HG03521 (cell line): ENCODE measurements at regions not wholly inside any gene's neighbourhood (a gene's known extent, or its start where the extent isn't known, plus 50 kb on each side); places are given as distances from the start of the nearest gene placed in this dataset.

ENCODE experiments used
- ATAC-seq: cut with Tn5 transposase; IDR thresholded peaks from one replicate; pipeline ENCODE4 v1.9.1; 2021; ENCODE audit warnings: mild to moderate bottlenecking, moderate library complexity; ENCODE audit not compliant: unreplicated experiment

DNA sequence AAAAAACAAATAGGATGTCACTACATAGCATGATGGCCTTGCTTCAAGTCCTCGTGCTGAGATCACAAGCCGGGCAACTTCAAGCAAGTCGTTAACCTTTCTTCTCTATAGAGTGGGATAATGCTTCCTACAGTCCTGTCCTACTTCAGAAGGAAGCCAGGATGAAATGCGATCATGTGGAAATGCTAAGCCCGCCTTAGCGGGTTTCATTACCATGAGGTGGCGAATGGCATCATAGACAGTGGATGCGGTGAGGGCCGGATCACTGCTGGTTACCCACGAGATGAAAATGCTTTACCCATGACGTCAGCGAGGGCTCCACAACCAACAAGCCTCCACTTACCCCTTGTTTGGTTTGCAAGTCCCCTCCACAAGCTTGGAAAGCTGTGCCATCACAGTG, 206.4 kb downstream of the TBXT start:
- no peak for ATAC-seq

DNA sequence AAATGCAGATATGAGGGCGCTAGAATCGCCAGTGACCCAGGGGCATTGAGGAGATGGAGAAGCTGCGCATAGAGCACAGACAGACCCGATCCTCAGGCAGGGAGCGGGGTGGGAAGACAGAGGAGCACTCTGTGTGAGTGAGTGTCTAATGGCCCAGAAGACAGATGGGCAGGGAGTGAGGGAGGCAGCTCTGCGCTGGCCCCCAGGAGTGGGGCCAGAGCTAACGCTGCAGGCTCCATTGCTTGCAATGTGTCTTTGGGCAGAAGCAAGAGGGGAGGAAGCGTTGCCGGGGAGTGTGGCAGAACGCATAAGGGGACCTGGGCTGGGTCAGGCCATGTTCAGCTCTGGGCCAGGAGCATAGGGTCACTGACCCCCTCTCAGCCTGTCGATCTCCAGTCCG, 207.0 kb downstream of the TBXT start:
- ATAC-seq, result no peak

DNA sequence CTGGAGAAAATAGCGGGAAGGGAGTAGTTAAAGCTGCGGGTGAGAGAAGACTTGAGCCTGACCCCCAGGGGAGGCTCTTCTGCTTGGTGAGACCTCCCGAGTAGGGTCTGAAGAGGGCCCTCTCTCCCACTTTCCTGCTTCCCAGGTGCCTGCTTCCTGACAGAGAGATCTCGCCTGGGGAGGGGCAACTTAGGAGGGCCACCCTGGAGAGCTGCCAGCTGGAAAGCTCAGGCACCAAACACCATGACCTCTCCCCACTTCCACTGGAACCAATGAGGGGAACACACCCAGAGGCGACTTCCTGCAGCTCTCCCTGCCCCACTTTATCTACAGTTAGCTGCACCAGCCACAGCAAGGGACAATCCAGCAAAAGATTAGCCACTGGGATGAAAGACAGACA, 208.0 kb downstream of the TBXT start:
- ATAC-seq, result no peak

DNA sequence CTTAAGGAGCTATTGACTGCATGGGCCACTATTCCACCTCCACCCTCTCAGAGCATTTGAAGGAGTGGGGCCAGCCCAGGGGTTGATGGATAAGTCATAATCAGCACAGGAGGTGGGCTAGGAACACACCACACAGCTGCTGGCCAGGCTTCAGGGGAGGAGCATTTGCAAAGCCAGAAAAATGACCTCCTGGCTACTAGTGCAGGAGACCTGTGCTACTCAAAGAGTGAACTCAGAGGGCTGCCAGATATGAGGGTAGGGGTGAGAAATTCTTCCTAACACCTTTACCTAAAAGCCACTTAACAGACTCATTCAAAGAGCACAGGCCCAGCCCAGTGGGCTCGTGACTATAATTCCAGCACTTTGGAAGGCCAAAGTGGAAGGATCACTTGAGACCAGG, 210.8 kb downstream of the TBXT start:
- no peak for ATAC-seq

DNA sequence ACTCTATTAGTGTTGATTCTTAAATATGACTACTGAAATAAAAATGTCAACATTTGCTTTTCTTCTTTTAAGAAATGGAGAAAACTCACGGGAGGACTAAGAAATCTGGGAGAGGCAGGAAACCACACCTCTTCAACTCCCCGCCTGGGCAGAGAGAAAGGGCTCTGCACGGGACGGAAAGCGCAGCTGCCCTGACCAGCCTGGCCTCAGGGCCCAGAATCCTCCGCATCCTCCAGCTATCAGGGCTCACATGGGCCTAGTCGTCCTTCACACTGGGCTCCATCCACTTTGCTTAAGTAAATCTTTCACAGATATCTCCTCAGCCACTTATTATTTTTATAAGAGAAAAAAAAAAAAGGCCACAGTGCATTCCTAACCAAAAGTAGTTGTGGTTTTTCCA, 215.1 kb downstream of the TBXT start:
- ATAC-seq, result no peak

DNA sequence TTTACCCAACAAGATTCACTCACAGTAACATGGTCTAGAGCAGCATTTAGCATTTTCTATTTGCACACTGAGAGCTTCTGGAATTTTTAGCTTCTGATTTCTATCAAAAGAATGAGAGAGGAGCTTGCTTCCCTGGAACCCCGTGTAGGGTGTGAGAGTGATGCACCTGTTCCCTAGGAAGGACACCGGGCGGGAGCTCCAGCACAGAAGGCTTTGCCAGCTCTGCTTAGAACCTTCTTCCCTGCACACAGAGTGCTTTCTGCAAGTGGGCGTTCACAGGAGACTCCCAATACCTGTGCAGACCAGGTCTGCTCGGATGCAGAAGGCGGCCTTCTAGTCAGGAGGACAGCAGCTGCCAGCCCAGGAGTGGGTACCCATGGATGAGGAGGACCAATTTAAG, 217.3 kb downstream of the TBXT start:
- ATAC-seq, result no peak

DNA sequence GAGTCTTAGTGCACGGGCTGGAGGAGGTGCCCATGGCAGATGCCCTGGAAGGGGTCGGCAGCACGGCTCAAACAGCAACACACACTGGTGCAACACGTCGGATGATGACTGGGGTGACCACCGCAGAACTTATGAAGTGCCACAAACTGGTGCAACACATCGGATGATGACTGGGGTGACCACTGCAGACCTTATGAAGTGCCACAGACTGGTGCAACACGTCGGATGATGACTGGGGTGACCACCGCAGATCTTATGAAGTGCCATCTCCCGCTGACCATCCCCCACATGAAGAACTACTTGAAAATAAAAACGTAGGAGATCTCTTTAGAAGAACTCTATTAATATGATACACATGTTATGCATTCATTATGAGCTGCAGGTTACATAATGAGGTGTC, 218.3 kb downstream of the TBXT start:
- ATAC-seq, result no peak

DNA sequence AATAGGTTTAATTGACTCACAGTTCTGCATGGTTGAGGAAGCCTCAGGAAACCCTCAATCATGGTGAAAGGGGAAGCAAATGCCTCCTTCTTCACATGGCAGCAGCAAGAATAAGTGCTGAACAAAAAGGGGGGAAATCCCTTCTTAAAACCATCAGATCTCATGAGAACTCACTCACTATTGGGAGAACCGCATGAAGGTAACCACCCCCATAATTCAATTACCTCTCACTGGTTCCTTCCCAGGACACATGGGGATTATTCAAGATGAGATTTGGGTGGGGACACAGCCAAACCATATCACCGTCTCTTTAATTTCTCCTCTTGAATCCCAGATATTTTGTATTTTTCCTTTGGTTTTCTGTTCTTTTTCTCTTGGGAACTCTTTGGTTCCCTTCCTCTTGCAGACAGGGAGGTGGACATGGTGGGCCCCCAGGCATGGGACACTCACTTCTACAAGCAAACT, 223.6 kb downstream of the TBXT start:
- ATAC-seq, result no peak

DNA sequence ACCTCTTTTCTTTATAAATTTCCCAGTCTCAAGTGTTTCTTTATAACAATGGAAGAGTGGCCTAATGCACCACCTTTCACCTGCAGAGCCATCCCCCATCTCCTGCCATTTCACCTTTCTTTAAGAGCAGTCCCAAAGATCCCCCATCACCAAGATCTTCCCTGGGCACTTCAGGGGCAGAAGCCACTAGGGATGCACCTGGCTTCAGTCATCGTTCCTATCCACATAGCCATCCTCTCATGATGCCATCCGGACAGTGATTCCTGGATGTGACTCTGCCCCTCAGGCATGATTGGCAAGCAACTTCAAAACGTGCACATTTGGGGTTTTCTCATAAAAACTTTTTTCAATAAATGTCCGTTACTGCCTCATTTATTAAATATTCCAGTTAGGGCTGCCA, 225.9 kb downstream of the TBXT start:
- no peak for ATAC-seq

DNA sequence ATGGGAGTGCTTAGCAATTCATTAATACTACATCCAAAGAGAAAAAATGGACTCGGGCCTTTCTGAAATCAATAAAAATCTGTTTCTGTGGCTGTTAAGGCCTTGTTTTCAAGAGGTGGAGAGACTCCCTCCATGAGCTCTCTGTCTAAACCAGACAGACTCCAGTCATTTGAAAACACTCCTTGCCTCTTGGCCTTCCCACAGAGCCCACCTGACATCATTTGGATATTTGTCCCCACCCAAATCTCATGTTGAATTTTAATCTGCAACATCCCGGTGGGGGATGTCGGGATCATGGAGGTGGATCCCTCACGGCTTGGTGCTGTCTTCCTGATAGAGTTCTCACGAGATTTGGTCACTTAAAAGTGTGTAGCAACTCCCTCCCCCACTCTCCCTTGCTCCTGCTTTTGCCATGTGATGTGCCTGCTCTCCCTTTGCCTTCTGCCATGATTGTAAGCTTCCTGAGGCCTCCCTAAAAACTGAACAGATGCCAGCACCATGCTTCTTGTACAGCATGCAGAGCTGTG, 226.3 kb downstream of the TBXT start:
- no peak for ATAC-seq

DNA sequence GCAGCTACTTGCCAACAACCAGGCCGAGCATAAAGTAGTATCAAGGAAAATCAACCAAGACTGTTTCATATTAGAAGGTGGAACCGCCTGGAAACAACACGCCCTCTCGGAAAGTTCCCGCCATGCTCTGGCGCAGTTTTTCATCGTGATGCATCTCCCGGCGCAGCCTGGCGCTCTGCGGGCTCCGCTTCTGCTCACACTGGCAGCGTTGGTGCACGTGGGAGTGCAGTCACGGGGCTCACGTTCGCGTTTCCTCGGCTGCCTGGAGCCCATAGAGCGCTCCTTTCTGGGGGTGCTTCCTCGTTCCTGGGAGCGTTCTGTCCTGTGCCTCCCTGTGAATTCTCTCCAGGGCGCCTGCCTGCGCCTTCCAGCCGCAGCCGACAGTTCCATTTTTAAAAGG, 227.3 kb downstream of the TBXT start:
- ATAC-seq, result no peak

DNA sequence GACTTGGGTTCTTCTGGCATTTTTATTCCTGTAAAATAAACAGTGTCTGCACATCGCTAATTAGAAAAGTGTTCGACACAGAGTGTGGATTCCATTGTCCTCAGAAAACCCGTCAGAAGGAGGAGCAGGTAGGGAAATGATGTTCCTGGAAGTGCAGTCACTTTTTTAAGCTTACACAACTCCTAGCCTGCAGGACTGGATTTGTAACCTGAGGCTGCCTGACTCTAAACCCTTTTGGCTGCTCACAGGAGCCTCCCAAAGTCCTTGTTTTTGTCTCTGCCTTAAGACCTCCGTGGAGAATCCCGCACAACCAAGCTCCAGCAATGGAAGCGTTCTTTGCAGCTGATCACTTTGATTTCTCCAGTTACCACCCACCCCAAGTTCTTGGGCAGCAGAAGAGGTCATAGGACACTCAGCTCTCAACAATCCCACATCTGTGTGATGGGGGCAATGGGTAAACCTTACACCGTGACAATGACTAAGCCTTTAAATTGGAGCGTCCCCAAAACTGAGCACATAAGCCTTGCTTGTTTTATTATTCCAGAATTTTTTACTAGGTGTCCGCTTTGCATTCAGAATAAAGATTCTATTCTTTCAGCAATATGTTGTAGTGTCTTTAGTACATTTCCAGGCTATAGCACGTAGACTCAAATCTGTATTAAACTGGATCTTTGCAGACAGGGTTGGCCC, 227.9 kb downstream of the TBXT start:
- no peak for ATAC-seq

DNA sequence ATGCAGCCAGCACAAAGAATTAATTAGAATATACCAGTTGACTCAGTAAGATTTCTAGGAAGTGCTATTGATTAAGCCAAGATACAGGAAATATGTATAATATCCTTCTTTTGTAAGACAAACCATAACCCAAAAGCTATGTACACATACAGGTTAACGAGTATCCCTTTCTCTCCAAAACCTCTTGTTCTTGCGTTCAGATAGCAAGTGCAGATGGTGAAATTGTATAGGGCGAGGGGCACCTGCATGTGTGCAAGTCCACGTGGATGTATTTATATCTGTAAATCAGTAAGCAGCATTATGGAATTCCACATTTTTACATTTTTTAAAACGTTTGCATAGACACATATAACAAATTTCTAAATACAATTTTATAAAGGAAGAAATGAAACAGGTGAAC, 228.6 kb downstream of the TBXT start:
- no peak for ATAC-seq

DNA sequence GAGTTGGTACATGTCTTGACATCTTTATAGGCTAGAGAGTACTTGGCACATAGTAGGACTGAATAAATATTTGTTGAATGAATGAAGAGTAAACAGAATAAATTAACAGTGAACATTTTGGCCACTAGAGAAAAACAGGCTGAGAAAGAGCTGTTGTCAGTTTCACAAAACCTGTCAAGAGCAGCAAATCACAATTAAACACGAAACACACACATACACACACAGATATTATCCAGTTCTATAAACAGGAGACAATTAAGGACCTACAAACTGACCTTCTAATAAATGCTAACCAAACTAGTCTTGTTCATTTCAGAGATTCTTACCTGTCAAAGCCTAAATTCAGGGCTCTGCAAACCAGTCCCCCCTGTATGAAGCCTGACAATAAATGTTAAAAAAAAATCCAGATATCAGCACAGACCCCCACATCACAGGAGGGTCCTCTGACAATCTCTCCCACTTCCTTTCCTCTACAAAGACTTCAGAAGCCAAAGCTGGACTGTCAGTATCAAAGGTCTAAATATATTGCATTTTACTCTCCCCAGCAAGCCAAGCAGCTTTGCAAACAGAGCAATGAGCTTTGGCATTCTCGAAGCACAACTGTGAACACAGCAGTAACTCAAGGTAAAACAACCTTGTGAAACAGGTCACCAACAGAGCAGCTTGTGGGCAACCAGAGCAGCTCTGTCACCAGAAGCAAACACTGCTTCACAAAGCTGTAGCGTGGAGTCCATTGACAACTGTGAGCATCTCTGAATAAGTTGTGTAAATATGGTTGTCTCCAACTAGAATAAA, 229.9 kb downstream of the TBXT start:
- no peak for ATAC-seq

DNA sequence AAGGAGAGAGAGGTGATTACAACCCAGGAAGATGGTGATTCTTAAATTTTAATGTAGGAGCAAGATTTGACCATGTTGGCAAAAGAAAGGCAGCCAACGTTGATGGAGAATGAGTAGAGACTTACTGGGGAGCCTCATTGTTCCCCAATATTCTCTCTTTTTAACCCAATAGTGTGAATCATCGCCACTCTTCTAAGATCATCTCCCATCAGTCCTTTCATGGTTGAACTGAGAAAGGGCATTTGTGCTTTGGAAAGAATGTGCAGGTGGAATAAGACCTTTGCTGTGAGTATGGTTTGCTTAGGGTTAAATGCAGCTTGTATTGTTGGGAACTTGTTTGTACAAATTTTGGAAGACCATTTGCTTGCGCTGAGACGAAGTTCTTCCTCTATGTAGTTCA, 231.0 kb downstream of the TBXT start:
- no peak for ATAC-seq

DNA sequence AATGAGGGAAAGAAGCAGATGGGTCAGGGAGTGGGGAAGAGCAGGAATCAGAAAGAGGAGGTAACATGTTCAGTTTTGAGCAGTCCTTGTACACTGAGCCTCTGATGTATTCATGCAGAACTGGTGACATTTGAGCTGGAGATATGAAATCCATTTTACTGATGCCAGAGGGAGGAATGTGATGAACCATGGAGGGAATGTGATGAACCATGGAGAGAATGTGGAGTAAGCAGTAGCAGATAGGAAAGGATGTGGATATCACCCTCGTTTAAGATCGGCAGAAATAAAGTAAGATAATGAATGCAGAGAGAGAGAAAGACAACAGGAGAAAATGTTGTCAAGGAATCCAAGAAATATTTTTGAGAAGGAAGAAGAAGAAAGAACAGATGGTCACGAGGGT, 231.6 kb downstream of the TBXT start:
- no peak for ATAC-seq

DNA sequence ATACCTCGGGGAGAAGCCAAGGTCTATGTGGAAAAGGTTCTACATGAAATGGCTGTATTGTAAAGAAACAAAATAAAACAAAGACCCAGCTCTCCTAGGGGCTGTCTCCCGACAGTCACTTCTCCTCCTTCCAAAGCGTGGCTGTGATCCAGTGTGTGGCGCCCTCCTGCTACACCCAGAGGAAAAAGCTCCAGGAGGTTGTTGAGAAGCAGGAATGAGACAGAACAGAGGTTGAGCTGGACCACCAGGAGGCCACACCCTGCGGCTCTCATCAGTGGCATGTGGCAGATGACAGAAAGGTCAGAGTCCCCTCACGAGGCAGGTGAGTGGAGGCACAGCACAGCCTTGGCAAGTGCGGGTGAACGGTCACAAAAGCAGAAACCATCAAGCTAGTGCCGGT, 236.0 kb downstream of the TBXT start:
- no peak for ATAC-seq

DNA sequence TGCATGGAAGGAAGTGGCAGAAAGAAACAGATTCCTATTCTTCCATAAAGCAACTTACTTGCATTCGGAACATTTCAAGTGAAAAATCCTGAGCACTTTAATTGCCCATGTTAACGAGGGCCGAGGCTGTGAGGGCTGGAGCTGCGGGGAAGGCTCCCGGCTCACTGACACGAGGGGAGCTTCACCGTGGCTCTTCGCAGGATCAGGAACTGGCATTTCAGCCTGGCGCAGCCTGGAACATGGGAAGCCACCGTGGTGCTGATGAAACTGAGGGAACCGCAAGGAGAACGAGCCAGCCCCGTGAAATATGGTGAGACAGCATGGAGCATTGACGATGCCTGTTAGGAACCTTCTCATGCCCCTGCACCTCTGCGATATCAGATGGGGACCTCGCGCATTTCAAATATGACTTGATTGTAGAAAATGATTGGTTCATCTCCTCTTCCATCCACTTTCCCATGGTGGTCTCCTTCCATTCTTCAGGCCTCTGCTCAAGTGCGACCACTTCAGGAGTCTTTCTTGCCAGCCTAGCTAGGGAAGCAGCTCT, 236.9 kb downstream of the TBXT start:
- ATAC-seq, result no peak

DNA sequence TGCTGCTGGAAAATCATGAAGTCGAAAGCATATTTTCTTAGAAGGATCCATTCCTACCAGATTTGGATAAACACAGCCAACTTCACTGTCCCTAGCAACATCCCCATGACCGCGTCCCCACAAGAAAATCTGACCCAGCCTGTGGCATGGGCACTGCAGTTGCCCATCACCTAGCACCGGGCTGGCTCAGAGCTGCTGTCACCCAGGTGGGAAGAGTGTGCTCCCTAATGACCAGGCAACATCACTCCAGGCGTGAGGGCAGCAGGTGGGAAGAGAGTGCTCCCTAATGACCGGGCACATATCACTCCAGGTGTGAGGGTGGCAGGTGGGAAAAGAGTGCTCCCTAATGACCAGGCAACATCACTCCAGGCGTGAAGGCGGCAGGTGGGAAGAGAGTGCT, 238.0 kb downstream of the TBXT start:
- ATAC-seq, result no peak

DNA sequence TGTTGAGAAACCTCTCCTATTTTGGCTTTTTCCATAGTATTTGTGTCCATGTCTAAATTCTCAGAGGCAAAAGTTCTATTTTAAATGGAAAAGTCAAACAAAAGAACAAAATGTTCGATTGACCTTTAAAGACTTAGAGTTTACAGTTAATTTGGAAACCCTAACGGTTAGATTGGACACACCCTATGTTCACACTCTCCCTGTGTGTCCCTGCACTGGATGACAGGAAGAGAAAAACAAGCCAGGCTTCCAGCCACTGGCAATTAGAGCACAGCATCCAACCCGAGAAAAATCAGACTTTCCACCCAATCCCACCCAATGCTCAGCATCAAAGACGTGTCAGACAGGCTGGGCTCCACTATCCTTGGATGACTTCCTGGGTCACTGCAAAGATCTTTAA, 241.3 kb downstream of the TBXT start:
- no peak for ATAC-seq

DNA sequence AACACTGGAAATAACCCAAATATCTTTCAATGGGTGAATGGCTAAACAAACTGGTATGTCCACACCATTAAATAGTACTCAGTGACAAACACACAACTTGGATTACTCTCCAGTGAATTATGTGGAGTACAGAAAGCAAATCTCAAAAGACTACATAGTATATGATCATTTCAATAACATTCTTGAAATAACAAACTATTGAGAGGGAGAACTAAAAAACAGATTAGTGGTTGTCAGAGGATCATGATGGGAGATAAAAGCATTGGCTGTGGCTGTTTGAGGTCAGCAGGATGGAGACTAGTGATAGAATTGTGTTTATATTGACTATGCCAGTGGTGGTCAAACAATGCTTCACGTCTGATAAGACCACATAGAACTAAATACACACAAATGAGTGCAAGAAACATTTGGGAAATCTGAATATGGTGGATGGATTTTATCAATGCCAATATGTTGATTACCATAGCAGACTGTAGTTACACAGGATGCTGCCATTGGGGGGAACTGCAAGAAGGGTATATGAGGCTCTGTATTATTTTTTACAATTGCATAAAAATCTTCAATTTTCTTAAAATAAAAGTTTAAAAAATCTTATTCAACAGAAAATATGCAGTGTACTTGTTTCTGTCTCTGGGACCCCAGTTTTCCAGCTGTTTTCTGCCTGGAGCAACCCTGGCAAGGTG, 242.0 kb downstream of the TBXT start:
- ATAC-seq, result no peak
